HG03045 (cell line): ENCODE measurements at regions not wholly inside any gene's neighbourhood (a gene's known extent, or its start where the extent isn't known, plus 50 kb on each side); places are given as distances from the start of the nearest gene placed in this dataset.

ENCODE experiments used
- ATAC-seq: cut with Tn5 transposase; IDR thresholded peaks from one replicate; pipeline ENCODE4 v1.9.1; 2021; ENCODE audit warnings: mild to moderate bottlenecking, moderate library complexity; ENCODE audit not compliant: unreplicated experiment

DNA sequence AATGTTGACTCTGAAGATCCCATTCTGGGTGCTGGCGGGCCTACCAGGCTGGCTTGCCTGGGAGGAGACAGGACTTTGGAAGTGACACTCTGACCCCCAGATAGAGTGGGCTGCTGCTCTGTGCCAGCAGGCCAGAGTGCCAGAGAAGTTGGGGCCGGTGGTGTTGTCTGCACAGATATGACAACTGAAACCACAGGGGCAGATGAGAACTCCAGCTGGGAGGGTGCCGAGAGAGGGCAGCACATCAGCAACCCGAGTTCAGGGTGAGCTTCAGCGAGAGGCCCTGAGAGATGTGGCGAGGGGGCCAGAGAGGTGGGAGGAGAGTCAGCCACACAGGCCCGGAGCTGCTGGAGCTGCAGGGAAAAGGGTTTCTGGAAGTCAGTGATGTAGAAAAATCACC, 193.2 kb upstream of the MGMT start:
- no peak for ATAC-seq

DNA sequence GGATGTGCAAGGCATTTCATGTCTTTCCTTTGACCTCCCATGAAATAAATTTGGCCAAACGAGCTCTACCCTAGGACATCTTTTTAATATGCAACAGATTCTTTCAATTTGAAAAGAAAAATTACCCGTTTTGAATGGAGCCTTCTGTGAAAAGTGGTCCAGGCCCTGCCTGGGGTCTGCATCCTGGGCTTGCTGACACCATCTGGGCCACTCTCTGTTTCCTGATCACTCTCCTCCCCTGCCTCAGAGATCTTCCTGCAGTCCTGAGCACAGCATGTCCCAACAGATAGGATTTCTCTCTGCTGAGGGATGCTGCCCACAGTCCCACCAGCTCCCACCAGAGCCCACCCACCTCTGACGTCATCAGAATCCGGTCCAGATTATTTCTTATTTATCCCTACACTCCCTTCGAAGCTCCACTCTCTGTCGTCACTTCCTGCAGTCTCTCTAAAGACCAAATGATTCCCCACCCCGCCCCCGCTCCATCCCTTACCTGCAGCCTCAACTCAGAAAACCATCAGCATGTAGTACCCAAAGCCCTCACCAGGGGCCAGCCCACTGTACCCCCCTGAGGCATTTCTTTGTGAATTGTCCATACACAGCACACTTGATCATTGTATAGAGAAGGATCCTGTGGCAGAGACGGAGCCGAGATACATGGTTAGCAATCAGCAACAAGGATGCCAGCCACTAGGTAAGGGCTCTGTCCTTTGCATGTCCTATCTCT, 192.1 kb upstream of the MGMT start:
- ATAC-seq, result no peak

DNA sequence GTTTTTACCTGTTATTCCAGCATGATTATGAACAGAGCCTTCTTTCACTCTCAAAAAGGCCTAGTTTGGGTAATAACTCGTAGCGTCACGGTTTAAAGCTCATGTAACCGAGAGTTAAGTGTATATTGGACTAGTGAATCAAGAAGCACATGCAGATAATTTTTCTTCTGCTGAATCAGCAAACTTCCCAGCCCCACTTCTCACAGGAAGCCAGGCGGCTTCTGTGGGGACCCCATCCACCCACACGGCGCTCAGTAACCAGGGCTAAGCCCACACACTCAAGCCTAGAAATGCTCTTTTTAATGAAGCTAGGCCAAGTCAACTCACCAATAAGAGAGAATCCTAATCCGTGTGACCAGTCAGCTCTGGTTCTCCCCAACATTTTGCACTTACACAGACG, 191.2 kb upstream of the MGMT start:
- no peak for ATAC-seq

DNA sequence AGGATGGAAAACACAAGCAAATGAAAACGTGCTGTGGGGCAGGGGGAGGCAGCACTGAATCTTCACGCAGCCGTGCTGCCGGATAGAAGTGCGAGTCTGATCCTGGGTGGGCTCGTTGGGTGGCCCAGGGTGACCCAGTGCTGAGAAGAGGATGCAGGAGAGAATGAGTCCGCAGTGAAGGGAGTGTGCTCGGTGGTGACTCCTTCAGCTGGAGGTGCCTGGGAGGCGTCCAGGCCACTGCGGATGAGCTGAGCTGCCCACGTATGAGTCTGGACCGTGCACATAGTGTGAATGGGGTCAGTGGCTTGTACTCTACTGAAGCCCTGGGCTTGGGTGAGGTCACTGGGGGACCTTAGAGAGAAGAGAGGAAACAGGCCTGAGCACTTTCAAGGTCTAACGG, 190.0 kb upstream of the MGMT start:
- no peak for ATAC-seq

DNA sequence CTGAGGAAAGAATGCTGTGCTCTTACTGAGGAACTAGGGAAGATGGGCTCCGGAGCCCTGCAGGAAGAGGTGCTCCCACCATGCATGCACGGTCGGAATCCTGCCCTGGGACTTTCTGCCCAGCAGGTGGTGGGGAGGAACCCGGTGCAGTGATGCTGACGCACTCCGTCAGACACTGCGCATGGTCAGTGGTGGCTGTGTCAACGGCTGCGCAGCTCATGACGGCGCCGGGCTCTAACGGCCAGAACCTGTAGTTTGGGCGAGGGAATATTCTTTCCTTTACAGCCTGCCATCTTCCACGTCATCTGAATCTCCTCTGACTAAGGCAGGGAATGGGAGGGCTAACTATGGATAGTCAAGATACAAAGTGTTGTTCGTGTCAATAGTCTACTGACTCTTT, 189.2 kb upstream of the MGMT start:
- ATAC-seq, result no peak

DNA sequence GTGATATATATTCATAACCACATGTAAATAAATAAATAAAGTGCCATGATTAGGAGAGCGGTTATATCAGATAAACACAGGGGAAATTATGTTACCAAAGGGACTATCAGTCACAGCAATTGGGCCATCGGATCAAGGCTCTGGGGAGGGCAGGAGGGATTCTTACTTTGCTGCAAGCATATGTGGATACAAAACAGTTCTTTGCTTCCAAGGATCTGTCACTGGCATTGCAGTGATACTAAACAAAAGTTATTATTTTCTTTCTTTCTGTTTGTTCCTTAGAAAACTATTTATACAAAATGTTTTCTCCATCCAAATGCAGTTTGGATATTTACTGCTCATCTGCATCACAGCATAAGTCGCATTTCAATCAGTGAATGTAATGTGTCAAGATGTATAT, 188.4 kb upstream of the MGMT start:
- ATAC-seq, result no peak

DNA sequence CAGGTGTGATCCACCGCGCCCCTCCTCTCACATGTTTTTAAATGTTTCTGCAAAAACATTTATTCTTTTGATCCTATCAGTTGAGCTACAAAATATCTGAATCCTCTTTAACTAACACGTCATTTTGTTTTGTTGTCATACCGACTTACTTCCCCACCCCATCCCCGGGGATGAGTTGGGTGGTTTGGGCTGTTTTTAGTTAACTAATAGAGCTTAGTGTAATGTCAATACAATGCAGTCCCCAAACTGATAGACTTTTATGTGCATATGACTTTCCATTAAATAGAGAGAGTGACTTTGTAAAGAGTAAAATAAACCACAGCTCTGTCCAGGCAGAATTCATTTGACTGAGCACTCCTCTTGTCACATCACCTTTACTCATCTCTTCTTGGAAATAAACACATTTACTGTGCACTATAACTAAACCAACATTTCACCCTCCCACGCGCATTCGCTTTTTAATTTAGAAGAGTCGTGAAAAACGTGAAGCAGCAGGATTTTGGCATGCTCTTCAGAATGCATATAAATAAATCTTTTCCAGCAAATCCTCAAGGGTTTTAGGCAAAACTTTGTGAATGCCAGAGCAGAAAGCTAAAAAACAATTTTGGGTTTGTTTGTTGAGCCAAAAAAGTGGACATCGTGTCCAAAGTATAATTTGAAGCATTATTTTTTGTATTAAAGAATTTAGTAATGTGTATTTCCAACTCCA, 187.4 kb upstream of the MGMT start:
- ATAC-seq, result no peak

DNA sequence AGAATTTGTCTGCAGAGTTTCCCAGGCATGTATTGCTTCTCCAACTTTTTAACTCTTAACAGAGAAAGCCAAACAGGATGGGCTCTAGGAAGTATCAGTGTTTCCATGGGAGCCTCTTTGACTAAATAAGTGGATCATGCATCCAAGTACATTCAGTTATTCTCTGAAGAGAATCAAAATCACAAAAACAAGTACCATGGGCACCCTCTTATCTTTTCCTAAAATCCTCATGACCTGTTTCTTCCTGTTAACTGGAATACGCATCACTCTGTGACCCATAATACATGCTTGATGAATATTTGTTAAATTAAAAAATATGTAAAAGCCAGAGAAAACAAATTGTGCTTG, 186.9 kb upstream of the MGMT start:
- no peak for ATAC-seq

DNA sequence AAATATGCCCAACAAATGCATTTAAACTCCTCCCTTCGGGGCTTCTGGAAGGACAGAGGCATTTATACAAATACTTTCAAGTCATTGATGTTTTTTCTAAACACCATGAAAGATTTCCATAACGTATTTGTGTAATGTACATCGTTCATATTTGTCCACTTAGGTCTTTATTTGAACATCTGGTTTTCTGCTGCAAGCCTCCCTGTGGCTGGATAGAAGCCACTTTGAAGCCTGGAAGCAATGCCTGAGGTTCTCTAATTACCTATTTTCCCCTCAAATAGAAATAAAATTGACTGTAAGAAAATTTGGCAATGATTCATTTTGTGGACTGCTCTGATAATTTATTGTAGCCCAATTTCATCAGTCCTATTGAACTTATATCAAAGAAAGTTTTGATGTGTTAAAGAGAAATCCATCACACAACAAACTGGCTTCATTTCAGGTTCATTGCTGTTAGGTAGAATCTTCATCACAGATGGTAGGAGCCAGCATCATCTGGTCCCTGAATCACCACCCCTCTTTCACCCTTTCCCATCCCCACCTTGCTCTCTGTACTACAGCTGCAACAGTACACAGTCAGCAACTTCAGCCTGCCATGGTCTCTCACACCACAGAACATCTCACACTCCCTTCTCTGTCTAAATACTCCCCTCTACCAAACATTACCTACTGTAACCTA, 186.0 kb upstream of the MGMT start:
- ATAC-seq, result no peak

DNA sequence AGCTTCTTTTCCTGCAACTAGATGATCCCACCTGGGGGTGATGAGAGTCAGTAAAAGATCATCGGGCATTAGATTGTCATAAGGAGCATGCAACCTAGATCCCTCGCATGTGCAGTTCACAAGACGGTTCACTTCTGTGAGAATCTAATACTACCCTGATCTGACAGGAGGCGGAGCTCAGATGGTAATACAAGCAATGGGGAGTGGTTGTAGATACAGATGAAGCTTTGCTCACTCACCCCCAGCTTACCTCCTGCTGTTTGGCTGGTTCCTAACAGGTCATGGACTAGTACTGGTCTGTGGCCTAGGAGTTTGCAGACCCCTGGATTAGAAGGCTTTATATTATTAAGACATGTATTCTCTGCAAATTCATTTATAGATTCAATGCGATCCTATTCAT, 181.6 kb upstream of the MGMT start:
- ATAC-seq, result no peak

DNA sequence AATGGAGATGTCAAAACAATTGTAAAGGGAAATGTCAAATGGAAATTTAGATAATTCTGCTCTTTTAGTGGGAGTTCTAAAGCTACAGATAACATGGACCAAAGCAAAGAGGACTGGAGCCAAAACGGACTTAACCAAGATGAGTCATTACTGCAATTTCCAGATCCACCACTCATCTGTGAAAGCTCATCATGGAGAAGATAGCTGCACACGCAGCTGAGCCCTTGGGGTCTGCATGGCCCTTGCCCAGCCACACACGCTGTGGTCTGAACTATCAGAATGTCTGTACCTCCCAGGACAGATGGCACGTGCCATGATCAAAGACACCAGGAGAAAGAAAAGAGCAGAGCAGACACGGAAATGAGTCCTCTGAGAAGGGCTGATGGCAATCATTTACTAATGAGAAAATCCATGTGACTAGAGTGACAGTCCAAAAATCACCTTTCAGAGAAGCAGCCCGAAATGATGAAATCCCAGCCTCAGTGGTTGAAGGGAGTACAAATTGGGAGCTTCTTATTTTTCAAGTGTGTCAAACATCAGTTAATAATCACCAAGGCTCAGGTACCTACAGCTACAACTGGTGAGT, 177.9 kb upstream of the MGMT start:
- ATAC-seq, result no peak

DNA sequence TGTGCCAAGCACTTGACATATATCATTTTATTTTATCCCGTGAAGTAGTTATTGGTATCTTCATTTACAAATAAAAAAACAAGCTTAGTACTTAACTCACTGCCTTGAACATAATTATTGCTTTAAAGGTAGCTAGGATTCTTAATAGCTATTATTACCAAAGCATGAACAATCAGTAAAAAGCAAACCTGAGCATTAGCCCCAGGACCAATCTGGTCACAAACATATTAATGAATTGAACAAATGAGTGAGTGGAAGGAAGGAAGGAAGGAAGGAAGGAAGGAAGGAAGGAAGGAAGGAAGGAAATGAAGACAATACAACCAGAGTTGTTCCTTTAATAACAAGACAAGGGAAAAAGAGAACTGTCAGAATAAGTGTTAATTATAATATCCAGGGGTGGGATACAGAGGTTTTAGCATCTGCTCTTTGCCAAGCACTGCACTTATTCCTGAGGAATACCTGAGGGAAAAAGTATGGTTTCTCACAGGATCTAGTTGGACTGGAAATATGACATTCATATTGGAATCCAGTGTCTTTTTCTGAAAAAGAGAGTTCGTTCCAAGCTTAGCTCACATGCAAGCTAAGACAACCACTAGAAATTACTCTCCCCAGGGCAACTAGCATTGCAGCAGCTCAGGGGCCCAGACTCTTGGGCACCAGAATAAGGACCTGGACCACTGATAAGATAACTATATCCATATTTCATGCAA, 172.9 kb upstream of the MGMT start:
- ATAC-seq, result no peak

DNA sequence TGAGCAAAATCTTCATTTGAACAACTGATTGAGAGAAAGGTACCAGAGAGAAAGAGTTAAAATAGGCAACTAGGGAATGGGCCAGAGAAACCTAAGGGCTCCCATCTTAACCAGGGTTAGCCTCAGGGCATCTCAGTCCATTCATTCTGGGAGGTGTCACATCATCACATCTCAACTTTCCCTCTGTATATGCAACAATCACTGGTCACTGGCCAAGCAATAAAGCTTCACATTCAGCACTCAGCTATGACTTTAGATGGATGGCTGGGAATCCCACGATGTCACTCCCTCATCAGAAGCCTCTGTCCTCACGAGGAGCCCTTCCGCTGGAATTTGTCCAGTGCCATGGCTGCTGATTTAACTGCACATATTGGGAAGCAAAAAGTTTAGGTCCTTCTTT, 172.1 kb upstream of the MGMT start:
- ATAC-seq, result no peak

DNA sequence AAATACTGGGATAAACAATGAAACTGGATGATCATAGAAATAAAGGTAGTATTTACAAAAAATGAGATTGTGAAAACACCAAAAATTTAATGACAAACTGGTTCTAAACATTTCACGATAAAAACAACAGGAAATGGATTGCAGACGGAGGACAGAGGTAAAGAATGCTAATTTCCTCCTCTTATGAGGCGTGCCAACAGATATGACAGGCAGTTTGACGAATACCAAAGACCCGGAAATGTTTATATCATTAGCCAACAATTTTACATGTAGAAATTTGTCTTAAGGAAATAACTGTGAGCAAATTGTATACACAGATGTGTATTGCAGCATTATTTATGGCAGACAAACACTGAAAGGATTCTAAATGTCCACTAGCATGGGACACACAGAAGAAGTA, 162.0 kb upstream of the MGMT start:
- ATAC-seq, result no peak

DNA sequence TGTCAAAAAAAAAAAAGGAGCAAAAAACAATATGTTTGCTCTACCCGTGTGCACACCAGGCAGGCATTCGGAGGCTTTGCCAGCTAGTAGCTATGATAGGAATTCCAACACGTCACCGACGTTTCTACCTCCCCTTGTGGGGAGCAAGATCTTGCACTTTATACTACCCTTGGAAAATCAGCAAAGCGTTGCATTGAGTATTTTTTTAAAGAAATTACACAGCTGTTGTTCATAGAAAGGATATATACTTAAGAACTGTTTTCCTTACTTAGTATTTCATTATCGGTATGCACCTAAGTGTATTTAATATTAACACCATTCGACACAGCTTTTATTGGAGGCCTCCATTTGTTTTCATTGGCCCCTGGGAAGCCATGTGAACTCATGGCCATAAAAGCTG, 159.9 kb upstream of the MGMT start:
- no peak for ATAC-seq

DNA sequence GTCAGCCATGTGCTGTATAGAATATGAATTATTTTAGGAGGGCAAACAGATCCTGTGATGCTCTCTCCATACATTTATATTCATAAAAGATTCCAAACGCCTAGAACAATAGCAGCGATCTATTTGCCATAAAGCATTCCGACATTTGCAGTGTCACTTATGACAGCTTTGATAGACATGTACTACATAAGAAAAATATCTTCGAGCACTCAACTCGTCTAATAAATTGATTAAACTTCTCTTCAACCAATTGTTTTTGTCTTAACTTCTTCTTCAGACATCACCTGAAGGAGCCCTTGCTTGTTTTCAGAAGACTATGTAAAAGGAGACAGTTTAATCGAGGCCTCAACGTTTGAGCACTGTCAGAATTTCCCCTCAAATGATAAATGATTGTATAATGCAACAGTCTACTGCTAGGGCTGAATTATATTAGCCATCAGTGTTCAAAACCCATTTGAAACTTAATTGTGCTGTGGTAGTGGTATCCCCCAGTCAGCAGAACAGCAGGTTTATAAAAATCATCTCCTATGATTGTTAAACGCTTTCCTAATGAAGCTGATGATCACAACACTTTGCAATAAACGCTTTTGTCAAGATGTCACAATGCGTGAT, 158.0 kb upstream of the MGMT start:
- ATAC-seq, result no peak

DNA sequence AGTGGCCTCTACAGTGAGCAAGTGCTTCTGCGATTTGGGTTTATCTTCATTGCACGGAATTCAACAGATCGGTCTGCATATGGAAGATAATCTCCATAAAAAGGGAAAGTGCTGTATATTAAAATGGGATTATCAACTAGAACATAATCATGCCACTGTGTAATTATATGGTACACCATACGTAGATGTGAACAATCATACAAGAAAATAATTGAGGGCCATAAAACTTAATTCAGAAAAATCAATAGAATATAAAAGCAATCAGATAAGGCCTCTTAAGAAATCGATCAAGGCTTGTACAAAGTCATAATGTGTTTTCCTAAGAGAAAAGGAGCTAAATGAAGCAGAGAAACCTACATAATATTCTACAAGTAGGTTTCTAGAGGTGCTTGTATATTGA, 157.5 kb upstream of the MGMT start:
- ATAC-seq, result no peak

DNA sequence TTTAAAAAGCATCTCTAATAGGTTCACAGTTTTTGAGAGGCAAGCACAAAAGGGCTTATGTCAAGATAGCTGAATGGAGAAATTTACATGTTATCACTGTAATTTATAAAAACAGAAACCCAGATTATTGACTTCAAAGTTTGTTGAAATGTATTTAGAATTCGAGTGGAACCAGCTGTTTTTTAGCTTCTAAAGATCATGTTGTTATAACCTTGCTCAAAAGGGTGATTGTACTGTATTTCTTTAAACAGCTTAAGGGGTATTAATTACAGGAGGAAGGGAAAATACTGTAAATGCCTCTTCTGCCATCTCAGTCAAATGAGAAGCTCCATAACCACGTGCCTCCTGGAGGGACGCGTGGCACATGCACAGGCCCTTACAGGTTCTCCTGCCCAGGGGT, 156.2 kb upstream of the MGMT start:
- ATAC-seq, result no peak

DNA sequence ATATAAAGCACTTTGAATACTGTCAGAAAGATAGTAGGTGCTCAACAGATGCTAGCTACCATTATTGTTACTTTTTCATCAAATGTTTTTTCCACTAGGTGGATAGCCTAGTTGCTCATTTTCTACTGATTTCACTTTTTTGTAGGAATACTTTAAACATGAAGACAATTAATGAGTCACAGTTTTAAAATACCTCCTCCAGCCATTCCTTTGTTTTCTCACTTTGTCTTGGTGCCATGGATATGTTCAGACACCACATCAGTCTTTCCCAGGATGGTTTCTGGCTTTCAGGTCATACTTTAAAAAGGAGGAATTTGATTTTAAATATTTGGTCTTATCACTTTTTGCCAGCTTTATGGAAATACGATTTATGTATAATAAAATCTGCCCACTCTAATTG, 147.1 kb upstream of the MGMT start:
- no peak for ATAC-seq

DNA sequence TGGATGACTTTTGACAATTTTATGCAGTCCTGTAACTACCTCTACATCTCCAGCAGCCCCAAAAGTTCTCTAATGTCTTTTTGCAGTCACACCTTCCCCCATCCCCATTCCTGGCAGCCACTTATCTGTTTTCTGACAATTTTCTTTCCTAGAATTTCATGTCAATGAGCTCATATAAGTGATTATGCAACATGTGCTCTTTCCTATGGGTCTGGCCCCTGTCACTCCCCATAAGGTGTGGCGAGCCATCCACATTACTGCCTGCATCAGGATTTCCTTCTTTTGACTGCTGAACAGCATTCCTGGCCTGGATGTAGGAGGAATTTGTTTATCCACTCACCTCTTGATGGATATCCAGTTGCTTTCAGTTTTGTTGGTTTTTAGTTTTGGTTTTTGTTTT, 146.7 kb upstream of the MGMT start:
- ATAC-seq, result no peak

DNA sequence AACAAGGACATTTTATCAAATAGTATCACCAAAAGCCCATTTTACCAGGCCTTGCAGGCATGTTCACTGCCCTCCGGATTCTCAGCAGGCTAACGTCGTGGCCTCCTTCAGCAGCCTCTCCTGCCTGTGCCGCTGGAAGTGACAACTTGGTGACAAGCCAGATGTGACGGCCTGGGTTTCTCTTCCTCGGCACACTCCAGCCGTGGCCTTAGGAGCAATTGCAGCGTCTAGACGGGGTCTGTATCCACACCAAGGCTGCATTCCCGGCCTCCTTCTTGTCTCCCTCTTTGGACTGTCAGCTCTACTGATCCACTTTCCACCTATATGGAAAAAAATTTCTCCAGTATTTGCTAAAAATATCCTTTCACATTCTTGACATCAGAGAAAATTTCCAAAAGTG, 145.3 kb upstream of the MGMT start:
- ATAC-seq, result no peak
